MG63 (cell line): ENCODE measurements at regions not wholly inside any gene's neighbourhood (a gene's known extent, or its start where the extent isn't known, plus 50 kb on each side); places are given as distances from the start of the nearest gene placed in this dataset.

Experiments
- DNase-seq: peaks from one replicate; pipeline ENCODE4 v3.0.0-alpha.2; 2020
- H3K27me3 ChIP-seq: fragments of 250-450 bp; sonication (Bioruptor Pico); 2 replicates; pipeline ENCODE4 v1.5.1; 2020; ENCODE audit warnings: mild to moderate bottlenecking, moderate library complexity
- H3K36me3 ChIP-seq: fragments of 250-450 bp; sonication (Bioruptor Pico); 2 replicates; pipeline ENCODE4 v1.5.1; 2020; ENCODE audit warnings: mild to moderate bottlenecking, moderate library complexity
- H3K4me3 ChIP-seq: fragments of 250-450 bp; sonication (Bioruptor Pico); 2 replicates; pipeline ENCODE4 v1.5.1; 2020; ENCODE audit warnings: mild to moderate bottlenecking, moderate library complexity
- H3K9me3 ChIP-seq: fragments of 250-450 bp; sonication (Bioruptor Pico); 2 replicates; pipeline ENCODE4 v1.5.1; 2020; ENCODE audit warnings: mild to moderate bottlenecking, moderate library complexity

GRCh38 chr21:41689289-41689583 lies 77.6 kb downstream of the RIPK4 start:
- H3K9me3 ChIP-seq: no peaks in the 10 kb centered on the region
- H3K36me3 ChIP-seq: no peaks in the 10 kb centered on the region
- no peak for DNase-seq
- H3K4me3 ChIP-seq: no peak overlapping the region
- no peaks in the 10 kb centered on the region for H3K27me3 ChIP-seq

DNA sequence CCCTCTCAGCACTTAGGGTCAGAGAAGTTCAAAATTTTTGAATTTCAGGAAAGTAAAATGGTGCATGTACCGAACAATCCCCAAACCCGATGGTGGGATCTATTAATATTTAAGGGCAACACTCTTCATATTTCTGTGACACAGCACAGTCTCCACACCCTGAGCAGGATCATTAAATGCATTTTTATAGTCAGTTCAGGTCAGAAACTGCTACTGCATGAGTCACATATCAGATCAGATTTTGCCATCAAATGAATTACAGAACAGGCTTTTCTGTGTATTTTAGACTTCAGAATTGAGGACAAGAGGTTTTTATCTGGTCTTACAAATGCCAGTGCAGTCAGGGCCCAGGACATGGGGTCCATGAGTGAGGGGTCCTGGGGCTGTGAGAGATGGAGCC lies 79.2 kb downstream of the RIPK4 start:
- DNase-seq: no peak
- H3K36me3 ChIP-seq: no peaks in the 10 kb centered on the region
- no peaks in the 10 kb centered on the region for H3K27me3 ChIP-seq
- no peaks in the 10 kb centered on the region for H3K9me3 ChIP-seq
- H3K4me3 ChIP-seq: no peak overlapping the region

DNA sequence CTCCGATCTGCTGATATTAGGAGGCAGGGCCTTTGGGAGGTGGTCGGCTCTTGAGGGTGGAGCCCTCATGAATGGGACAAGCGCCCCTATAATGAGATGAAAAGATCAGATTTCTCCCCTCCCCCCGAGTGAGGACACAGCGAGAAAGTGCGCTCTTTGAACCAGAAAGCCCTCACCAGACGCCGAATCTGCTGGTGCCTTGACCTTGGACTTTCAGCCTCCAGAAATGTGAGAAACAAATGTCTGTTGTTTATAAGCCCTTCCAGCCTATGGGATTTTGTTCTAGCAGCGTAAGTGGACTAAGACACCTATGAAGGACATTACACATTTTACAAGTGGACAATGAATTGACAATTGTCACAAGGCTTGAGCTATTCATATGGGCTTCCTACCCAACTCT lies 80.2 kb downstream of the RIPK4 start:
- H3K36me3 ChIP-seq: no peaks in the 10 kb centered on the region
- H3K9me3 ChIP-seq: no peaks in the 10 kb centered on the region
- no peak for DNase-seq
- H3K4me3 ChIP-seq: no peak overlapping the region
- no peaks in the 10 kb centered on the region for H3K27me3 ChIP-seq

DNA sequence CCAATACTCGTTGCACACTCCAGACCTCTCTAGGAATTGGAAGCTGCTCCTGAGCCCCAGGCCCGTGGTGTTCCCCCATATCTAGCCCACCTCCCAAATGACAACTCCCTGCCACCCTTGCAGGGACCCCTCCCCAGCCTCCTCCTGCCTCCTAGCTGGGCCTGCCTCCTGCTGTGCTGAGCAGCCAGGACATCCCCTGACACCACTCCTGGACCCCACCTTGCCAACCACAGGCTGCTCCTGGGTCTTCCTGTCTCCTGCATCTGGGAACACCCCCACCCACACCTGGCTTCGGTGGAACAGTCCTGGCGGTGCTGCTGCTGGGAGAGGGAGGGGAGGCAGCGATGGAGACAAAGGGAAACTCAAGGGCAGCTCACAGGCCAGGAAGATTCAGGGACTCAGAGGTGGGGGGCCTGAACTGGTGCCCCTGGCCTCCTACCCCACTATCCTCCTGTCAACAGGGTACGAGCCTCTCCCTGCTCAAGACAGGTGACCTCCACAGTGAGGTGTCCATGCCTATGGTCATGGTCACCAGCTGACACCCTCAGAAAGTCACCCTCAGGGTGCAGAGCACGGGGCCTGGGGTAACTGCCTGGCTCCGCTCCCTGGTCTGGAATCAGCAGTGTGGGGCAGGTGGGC lies 81.2 kb downstream of the RIPK4 start:
- Histone ChIP-seq H3K9me3 (no peaks in the 10 kb centered on the region), H3K27me3 (no peaks in the 10 kb centered on the region), H3K4me3 (no peak overlapping the region), H3K36me3 (no peaks in the 10 kb centered on the region)
- DNase-seq: no peak

DNA sequence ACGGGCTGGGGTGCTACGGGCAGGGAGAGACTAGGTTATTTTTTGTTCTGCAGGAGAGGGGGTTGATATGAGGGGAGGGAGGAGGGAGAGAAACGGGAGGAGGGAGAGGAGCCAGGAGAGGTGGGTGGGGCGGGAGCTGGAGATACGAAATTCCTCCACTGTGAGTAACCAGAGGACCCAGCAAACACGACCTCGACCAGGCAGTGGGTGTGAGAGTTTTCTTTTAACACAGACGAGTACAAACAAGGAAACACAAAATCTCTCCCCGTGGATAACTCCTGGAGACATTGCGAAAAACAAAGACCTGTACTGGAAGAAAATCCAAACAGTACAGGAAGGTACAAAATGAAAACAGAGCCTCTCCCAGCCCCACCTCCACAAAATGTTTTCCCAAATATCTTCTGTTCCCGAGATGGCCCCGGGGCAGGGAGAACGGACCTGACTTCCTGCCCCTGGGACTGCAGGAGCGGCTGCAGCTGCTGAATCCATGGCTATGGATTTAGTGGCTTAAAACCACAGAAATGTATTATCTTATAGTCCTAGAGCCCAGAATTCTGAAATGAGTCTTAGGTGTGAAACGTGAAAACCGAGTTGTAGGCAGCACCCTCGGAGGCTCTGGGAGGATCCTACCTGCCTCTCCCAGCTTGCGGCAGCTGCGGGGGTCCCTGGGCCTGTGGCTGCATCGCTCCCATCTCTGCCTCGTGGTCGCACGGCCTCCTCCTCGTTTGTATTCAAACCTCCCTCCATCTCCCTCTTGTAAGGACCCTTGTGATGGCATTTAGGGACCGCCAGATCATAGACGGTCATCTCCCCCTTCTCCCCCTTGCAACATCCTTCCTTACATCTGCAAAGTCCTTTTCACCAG lies 82.2 kb downstream of the RIPK4 start:
- no peaks in the 10 kb centered on the region for H3K9me3 ChIP-seq
- DNase-seq: peak; percentile 51
- H3K36me3 ChIP-seq: no peaks in the 10 kb centered on the region
- H3K27me3 ChIP-seq: no peaks in the 10 kb centered on the region
- no peak overlapping the region for H3K4me3 ChIP-seq

DNA sequence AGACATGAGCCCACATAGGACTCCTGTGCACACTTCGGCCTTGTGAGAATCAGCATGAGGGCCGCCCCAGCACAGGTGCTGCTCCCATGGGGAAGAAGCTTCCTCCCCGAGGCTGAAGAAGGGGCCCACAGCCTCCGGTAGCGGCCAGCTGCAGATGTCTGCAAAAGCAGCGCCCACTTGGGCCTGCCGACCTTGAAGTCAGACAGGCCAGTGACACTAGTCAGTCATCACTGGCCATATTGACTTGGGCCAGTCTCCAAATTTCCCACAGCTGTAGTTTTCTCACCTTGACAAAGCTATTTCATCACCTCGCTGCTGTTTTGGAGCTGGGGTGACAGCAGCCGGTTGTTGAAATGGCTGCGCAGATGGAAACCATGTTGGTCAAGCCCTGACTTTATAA lies 83.0 kb downstream of the RIPK4 start:
- DNase-seq: no peak
- no peaks in the 10 kb centered on the region for H3K9me3 ChIP-seq
- H3K4me3 ChIP-seq: no peak overlapping the region
- H3K36me3 ChIP-seq: no peaks in the 10 kb centered on the region
- no peaks in the 10 kb centered on the region for H3K27me3 ChIP-seq

- H3K9me3 ChIP-seq: no peaks in the 10 kb centered on the region
- H3K4me3 ChIP-seq: no peak overlapping the region
- H3K27me3 ChIP-seq: no peaks in the 10 kb centered on the region
- DNase-seq: no peak
- no peaks in the 10 kb centered on the region for H3K36me3 ChIP-seq
Measured at GRCh38 chr21:41682719-41683179, 84.1 kb downstream of the RIPK4 start.

DNA sequence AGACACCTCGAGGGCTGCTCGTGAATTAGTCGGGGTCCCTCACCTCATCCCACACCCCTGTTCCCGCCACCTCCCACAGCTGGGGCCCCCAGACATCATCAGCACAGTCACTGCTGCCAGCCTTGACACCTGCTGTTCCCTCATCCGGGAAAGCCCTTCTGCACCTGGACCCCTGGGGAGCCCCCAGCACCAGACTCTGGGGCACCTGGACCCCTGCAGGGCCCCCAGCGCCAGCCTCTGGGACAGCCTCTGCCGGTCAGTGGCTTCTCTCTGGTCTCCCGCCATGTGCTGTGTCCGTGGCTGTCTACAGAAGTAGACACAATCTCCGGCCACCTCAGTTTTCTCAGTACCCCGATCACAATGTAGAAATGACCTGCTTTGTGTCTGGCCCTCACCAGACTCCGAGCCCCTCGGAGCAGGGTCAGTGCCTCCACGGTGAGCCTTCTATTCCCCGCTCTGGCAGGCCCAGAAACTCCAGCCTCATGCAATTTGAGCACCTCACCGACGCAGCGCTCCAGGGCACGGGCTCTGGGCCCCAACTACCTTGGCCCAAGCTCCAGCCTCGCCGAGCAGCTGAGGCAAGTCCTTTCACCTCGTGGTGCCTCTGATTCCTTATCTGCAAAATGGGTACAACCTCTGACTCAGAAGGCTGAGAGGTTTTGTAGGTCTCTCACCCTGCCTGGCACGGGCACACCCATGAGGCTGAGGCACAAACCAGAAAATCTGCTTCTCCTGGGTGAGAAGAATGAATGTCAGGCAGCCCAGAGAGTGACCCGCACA lies 84.7 kb downstream of the RIPK4 start:
- no peaks in the 10 kb centered on the region for H3K27me3 ChIP-seq
- no peak overlapping the region for H3K4me3 ChIP-seq
- no peaks in the 10 kb centered on the region for H3K36me3 ChIP-seq
- no peaks in the 10 kb centered on the region for H3K9me3 ChIP-seq
- no peak for DNase-seq

- H3K27me3 ChIP-seq: no peaks in the 10 kb centered on the region
- H3K9me3 ChIP-seq: no peaks in the 10 kb centered on the region
- no peaks in the 10 kb centered on the region for H3K36me3 ChIP-seq
- DNase-seq: no peak
- H3K4me3 ChIP-seq: no peak overlapping the region
Measured at GRCh38 chr21:41681348-41681801, 85.5 kb downstream of the RIPK4 start.

GRCh38 chr21:41680444-41681347 lies 86.2 kb downstream of the RIPK4 start:
- no peaks in the 10 kb centered on the region for H3K9me3 ChIP-seq
- no peaks in the 10 kb centered on the region for H3K27me3 ChIP-seq
- H3K4me3 ChIP-seq: no peak overlapping the region
- H3K36me3 ChIP-seq: no peaks in the 10 kb centered on the region
- no peak for DNase-seq

DNA sequence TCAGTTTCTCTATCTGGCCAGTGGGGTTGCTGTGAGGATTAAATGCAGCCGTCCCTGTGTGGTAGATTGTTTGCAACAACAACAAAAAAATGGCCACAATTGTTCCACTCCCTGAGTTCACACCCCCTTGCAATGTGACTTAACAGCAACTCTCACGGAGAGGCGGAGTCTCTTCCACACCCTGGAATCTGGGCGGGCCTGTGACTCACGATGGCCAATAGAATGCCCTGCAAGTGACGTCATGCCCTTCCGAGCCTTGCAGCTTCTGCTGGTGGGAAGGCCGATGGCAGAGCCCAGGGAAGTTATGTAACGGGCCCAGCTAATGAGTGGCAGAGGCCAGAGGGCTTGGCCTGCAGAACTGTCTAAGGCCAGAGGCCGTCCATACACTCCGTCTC lies 87.9 kb downstream of the RIPK4 start:
- no peaks in the 10 kb centered on the region for H3K36me3 ChIP-seq
- peak; percentile 99 for DNase-seq
- no peak overlapping the region for H3K4me3 ChIP-seq
- H3K9me3 ChIP-seq: no peaks in the 10 kb centered on the region
- no peaks in the 10 kb centered on the region for H3K27me3 ChIP-seq

- Histone ChIP-seq H3K36me3 (no peaks in the 10 kb centered on the region), H3K4me3 (no peak overlapping the region), H3K9me3 (no peaks in the 10 kb centered on the region), H3K27me3 (no peaks in the 10 kb centered on the region)
- DNase-seq: no peak
Measured at GRCh38 chr21:41678016-41678923, 88.6 kb downstream of the RIPK4 start.

GRCh38 chr21:41677671-41678015 lies 89.2 kb downstream of the RIPK4 start:
- no peaks in the 10 kb centered on the region for H3K36me3 ChIP-seq
- no peak for DNase-seq
- no peaks in the 10 kb centered on the region for H3K27me3 ChIP-seq
- H3K9me3 ChIP-seq: no peaks in the 10 kb centered on the region
- H3K4me3 ChIP-seq: no peak overlapping the region

GRCh38 chr21:41676198-41676597 lies 90.7 kb downstream of the RIPK4 start:
- no peak overlapping the region for H3K4me3 ChIP-seq
- DNase-seq: no peak
- H3K27me3 ChIP-seq: no peaks in the 10 kb centered on the region
- H3K36me3 ChIP-seq: no peaks in the 10 kb centered on the region
- H3K9me3 ChIP-seq: no peaks in the 10 kb centered on the region

- no peak overlapping the region for H3K4me3 ChIP-seq
- no peaks in the 10 kb centered on the region for H3K36me3 ChIP-seq
- H3K9me3 ChIP-seq: no peaks in the 10 kb centered on the region
- no peaks in the 10 kb centered on the region for H3K27me3 ChIP-seq
- DNase-seq: no peak
Measured at GRCh38 chr21:41675574-41675973, 91.3 kb downstream of the RIPK4 start.

DNA sequence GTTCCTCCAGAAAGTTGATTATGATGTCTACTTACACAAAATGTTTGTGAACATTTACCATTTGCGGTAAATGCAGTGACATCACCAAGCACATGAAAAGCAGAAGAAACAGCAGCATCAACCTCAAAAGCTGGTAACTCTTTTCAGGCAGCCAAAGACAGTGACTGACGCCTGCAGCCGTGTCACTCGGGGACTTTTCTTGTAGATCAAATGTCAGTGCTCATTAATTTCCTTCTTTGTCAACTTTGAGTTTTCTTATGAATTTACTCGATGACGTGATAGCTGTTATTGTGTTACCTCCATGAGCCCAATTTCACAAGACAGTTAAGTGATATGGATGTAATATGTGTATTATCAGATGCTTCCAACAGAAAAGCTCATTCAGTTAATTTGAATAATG lies 92.5 kb downstream of the RIPK4 start:
- no peaks in the 10 kb centered on the region for H3K27me3 ChIP-seq
- no peaks in the 10 kb centered on the region for H3K9me3 ChIP-seq
- H3K36me3 ChIP-seq: no peaks in the 10 kb centered on the region
- DNase-seq: no peak
- H3K4me3 ChIP-seq: no peak overlapping the region
